Lung microvascular endothelial cell (primary cell): ENCODE measurements at regions not wholly inside any gene's neighbourhood (a gene's known extent, or its start where the extent isn't known, plus 50 kb on each side); places are given as distances from the start of the nearest gene placed in this dataset.
"Not testable (repeated sequence)": the region's sequence is repeated elsewhere in the genome, so short reads cannot be mapped to it uniquely, and the experiment has no call there.

Source experiments
- DNase-seq, 2 donors: peaks; one replicate each; pipeline versions ENCODE4 v3.0.0 to v3.0.0-alpha.2; 2010; ENCODE audit warnings: low read depth in 2 of 2

DNA sequence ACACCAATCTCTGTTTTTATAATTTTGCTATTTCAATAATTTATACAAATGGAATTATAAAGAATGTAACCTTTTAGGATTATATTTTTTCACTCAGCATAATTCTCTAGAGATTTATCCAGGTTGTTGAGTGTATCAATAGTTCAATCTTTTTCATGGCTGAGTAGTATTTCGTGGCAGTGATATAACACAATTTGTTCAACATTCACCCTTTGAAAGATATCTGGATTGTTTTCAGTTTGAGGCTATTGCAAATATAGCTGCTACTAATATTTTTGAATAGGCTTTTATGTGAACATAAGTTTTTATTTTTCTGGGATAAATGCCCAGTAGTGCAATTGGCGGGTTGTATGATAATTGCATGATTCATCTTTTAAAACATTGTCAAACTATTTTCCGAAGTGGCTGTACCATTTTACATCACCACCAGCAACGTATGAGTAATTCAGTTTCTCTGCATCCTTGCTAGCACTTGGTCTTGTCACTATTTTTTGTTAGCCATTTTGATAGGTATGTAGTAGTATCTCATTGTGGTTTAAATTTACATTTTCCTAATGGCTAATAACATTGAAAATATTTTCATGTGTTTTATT is 55.6 kb upstream of the ABCD3 start:
- peak in 1 of 2 donors; percentile 8 for DNase-seq

DNA sequence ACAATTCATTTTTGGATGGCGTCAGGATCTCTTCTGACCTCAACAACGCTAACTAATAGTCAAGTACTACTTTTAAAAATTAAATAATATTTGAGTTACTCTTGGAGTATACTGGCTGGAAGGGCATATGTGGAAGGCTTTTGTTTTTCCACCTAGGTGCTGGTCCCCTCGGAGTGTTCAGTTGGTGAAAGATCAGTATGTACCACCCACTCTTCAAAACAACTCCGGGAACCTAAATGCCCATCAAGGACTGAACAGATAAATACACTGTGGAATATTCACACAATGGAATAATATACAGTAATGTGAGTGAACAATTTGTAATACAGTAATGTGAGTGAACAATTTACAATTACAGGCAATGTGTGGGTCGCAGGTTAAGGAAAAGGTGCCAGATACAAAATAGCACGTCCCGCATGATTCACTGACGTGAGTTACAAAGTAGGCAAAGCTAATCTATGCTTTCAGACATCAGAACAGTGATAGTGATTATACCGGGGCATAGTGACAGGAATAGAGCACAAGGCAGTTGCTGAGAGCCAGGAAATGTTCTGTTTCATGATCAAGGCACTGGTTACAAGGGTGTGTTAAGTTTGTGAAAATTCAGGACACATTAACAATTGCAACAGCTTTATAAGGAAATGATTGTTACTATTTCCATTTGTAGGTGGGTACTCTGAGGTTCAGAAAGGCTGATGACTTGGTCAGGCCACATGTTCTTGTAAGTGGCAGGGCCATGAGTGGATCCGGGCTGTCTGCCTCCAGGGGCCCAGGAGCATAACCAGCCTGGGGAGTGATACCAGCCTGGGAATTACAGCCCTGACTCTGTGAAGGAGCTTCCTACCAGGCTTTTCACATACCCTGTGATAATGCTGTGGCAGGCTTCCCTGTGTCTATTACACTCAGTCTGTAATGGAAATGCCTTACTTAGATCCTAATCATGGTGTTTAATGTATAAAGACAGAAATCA is 59.3 kb upstream of the ABCD3 start:
- no peak for DNase-seq

DNA sequence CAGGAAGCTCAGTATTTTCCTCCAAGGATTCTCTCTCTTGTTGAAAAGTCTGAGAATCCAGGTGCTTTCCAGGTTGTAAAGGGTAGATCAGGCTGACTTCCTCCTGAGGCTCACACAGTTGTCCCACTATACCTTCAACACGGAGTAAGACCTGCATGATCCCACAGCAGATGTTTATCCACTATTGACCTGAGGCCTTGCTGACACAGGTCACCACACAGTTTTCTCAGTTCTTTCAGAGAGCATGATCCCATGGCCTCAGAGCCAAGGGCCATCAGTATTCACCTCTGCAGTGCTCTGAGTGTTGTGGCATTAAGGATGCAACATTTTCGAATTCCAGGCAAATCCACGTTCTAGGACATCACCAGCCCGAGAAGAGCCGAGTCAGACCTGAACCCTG is 60.5 kb upstream of the ABCD3 start:
- DNase-seq = no peak

DNA sequence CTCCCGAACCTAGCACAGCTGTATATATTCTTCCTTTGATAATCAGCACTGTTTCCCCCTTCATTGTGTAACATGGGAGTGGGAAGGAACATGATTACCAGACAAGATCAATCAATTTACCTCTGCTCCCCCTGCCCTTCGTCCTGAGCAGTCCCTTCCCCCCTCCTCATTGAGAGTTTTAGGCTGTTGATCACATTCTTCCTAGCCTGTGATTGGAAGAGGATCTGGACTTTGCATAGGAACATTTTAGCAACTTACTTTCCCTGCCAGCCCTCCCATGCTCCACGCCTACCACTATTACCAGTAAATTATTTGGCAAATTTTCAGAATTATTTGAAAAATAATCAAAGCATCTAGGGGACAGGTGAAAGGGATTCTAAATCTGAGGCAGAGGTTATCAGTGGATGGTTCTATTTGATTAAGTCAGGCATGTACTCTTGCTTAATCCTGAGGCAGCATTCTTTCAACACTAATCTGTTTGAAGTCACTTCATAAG is 62.7 kb upstream of the ABCD3 start:
- DNase-seq = no peak

DNA sequence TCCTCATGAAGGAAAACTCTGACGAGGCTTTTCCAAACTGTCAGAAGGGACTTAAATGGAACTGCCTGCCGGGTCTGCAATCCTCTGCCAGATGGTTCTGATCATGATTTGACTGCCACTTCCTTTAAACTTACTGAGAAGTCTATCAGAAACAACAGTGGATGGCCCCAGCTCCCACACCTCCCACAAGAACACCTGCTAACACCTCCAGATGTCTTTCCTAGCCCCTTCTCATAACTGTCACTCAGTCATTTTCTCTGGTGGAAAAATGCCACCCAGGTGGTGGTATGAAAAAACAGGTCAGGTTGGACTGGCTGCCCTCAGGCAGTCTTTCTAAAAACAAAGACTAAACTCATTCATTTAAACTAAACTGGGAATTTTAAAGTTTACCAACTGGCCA is 66.7 kb upstream of the ABCD3 start:
- DNase-seq = no peak

DNA sequence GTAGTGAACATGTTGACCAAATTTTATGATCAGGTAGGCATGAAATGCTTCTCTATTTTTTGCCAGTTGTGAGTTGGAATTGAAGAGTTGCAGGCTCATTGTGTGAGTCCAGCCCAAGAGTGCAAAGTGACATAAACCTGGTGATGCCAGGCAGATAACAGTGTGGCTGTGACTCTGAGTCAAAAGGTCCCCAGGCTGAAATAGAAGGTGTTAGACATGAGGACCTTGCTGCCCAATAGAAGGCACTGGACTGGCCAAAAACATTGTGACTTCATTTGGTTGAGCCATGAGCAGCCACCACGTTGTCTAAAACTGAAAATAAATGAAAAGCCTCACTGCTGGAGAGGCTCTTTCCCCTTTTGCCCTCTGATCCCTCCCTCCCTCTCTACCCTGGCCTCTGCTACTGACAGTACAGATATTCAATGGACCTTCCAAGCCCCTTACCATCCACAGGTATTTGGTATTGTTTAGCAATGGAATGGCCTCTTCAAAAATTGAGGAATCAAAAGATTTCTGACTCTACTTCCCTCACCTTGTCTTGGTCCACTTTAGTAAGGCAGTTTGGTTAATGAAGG is 67.8 kb upstream of the ABCD3 start:
- DNase-seq = no peak

DNA sequence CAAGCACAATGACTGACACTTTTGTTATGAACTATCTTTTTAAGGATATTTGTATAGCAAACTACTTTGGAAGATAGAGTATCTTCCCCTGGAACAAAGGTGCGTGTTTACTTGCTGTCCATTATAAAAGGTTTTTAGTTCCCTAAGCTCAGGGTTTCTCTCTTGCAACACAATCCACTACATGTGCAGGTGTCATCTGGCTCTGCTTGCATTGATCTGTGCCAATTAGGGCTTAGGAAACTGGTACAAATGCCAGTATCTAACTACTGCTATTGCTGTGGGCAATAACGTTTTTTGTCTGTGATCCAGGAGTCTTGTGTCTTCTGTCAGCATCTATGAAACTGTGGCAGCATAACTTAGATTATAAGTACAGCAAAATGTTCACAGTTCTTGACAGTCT is 68.3 kb upstream of the ABCD3 start:
- no peak for DNase-seq

DNA sequence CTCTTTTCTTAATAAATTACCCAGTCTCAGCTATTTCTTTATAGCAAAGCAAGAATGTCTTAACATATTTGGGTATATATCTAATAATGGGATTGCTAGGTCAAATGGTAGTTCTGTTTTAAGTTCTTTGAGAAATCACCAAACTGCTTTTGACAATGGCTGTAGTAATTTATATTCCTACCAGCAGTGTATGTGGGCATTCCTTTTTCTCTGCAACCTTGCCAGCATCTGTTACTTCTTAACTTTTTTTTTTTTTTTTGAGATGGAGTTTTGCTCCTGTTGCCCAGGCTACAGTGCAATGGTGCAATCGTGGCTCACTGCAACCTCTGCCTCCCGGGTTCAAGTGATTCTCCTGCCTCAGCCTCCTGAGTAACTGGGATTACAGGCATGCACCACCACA is 69.8 kb upstream of the ABCD3 start:
- DNase-seq = not testable (repeated sequence)

DNA sequence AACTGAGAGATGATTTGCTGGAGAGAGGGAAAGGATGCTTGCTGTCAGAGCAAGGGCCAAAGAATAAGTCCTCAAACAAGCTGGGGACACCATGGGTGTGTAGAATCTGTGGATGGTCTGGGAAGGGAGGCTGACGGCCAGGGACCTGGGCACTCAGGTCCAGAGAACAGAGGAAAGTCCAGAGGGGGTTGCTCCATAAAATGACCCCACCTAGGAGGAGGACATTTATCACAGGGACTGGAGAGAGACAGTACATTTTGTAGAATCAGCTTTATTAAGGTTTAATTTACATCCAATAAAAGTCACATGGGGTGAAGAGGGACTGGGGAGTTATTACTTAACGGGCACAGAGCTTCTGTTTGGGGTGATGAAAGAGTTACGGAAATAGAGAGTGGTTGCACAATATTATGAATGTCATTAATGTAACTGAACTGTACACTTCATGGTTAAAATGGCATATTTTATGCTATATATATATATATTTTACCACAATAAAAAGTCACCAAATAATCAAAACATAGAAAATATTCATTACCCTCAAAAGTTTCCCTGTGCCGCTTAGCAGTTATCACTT is 73.0 kb upstream of the ABCD3 start:
- no peak for DNase-seq

DNA sequence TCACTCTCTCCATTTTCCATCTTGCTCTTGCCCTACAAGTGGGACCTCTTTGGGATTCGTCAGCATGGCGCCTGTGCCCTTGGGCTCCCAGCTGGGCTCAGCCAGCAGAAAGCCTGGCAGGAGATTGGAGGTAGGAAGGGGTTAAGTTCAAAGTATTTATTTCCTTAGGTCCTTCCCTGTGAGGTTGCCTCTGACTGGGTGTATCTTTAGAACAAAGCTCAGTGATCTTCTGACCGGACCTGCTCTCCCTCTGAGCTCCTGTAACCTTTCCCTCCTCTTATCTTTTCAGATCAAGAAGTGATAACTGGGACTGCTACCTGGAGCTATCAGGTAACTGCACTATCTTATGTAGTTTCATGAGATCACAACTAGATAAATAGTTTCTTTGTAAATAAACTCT is 75.8 kb upstream of the ABCD3 start:
- DNase-seq = no peak

DNA sequence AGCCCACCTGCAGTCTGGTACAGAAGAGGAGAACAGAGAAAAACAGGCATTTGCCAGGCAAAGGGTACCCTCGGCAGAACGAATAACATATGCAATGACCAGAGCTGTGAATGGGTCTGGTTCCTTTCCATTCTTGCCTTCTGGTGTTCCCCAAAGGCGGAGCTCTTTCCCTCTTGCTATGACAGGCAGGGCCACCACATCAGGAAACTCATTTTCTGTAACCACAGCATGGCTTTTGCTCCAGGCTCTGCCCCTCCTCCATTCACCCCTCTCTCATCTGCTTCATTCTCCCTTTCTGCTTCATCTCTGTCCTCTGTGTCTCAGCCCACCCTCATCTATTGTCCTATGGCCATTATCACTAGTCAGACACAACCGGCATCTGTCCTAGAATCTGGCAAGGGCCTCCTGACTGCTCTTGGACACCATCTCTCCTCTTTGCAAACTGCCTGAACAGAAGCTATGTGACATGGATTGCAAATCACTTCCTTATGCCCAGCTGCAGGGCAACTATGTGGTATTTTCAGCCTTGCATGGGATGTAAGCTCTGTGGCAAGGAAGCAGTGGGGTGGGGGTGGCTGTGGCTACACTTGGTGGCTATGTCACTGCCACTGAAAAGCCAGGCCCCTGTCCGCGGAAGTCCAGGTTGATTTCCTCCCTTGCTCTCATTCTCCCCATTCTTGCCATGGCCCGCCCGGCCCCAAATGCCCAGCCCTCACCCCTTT is 78.8 kb upstream of the ABCD3 start:
- DNase-seq = no peak

DNA sequence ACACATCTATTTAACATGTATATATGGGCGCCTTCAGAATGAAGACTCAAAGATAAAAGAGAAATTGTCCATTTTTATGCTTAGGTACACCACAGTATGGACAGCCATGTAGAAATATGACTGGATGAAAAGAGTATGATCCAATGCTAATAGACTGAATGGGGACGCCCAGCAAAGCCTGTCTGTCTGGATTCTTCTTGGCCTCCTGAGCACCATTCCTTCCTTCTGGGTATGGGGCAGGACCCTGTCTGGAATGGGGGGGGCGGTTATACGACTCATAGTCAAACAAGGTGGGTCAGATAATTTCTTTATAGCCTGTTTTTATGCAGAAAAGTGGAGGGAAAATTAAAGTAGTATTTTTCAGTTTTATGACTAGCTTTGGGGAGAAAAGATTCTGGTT is 81.2 kb upstream of the ABCD3 start:
- DNase-seq = no peak

DNA sequence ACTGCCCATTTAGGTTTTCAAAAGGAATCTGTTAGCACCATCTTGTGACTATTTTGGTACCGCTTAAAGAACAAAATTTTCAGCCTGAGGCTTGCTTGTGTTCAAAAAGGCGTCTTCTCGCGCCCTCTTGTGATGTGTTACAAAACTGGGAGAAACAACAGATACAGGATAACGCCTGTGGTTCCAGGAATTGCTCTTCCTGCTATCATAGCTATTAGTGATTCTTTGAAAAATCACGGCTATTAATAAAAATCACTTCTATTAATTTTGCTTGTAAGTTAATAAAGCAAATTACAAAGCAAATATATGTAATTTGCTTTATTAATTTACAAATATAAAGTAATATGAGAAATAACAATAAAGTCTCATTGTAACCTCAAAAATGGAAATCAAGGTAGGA is 82.2 kb upstream of the ABCD3 start:
- peak; percentile 94 to 96 for DNase-seq

DNA sequence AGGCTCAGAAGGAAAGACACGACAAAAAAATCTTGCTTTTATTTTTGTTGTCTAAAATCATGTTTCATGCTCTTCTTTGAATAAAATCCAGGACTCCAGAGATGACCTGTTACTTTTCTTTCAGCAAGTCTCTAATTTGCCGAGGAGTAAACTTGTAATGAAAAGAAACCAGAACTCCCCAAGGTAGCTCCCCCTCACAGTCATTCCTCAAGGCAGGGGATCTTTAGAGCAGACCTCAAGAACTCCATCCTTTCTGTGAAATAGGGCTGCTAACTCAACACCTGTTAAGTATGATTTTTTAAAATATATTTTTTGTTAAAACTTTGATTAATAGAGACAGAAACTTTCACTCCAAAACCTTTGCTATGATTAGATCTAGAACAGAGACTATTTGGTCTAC is 82.7 kb upstream of the ABCD3 start:
- DNase-seq = no peak

DNA sequence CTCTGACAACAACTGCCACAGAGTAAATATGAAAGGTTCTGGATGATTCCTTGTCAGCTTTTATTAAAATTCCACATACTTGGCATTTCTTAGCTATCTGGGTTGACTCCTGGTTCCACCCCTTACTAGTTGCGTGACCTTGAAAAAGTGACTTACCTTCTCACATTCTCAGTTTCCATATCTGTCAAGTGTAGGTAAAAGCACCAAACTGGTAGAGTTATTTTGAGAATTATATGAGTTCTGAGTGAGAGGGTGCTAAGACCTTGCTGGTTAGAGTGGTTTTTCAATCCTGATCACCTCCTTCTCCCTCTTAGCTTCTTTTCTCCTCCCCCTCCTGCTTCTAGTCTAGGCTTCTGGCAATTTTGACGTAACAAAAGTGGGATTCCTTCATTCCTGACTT is 83.4 kb upstream of the ABCD3 start:
- DNase-seq = no peak

DNA sequence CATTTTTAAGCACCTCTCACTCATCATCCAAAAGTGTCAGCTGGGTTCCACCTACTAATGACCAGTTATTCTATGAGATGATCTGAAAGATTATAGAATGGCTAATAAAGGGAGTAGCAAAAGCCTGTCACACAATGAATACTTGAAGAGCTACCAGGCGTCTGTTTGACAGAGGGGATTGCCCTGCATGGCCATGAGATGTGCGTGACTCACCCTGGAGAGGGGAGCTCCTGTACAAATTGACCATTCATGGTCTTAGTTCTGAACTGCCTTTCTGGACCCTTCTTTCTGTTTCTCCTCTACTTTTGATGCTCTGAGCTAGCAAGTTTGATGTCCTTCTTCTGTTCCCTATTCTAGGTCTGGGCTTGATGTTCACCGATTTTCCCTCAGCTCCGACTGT is 85.2 kb upstream of the ABCD3 start:
- DNase-seq = peak in 1 of 2 donors; percentile 81

DNA sequence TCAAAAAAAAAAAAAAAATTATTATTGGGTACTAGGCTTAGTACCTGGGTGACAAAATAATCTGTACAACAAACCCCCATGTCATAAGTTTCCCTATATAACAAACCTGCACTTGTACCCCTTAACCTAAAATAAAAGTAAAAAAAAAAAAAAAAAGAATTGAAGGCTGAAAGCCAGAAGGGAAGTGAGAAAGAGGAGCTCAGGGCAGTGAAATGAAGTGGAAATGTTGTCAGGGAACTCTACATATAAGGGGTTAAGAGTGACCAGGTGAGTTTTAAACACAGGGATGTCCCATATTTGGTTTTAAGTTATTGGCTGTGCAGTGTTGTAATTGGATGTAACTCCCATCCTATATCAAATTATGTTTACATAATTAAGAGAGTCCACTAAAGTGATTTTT is 85.7 kb upstream of the ABCD3 start:
- no peak for DNase-seq

DNA sequence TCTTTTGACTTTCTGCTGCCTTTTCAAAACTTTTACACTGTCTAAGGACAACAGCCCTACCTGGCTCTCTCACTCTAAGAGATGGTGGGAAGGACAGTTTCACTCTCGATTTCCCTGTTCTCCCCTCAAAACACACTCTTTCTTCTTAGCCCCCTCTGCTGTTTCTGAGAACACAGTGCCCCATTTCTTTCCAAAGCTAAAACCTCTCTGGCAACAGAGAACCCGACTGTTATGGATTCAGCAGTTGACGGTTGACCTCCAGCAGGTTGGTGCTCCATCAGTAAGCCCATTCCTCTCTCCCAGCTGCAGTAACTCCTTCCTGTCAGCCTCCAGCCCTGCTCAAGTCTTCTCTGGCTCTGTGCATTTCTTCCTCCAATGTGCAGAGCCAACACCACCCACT is 88.2 kb upstream of the ABCD3 start:
- peak; percentile 76 to 82 for DNase-seq

DNA sequence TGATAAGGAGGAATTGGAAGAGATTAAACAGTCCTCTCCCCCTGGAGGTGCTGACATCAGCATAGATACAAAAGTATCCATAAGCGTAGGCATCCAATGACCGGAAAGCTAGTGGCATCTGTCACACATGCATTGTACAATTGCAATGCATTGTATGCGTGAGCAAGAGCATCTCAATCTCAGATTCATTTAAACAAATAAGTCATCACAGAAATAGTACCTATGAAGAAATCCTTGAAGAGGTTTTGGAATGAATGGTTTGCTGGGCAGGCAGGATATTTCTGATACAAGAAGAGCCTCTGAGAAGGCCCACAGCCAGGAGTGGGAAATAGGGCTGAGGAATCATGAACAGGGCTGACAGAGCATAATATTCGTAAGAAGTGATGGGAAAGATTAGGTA is 88.9 kb upstream of the ABCD3 start:
- no peak for DNase-seq

DNA sequence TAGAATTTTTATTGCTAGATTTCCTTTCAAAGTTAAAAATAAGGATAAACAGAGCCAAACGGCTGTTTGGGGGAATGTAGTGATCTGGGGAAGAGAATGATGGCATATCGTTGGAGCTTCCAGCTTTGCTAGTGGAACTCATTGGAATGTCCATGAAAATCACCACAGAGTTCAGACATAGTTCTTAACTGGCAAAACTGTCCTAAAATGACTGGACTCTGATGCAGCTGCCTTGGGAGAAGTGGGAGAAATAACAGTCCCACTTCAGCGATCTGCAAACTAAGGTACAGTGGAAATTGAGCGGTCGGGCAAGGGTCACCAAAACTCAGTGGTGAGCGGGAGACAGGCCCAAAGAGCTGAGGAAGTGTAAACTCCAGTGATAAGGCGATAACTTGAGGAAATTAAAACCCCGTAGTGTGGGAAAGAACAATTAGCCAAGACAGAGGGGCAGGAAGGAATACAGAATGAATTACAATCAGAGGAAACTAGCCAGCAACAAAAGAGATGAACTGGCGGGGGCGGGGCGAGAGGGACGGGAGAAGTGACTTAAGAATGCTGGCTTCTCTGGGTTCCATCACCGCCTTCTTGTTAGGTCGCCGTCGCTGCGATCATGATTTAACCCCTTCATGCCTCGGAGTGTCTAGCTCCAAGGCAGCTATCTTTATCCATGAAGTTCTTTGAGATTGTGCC is 89.8 kb upstream of the ARHGAP29 start:
- peak; percentile 31 to 89 for DNase-seq

DNA sequence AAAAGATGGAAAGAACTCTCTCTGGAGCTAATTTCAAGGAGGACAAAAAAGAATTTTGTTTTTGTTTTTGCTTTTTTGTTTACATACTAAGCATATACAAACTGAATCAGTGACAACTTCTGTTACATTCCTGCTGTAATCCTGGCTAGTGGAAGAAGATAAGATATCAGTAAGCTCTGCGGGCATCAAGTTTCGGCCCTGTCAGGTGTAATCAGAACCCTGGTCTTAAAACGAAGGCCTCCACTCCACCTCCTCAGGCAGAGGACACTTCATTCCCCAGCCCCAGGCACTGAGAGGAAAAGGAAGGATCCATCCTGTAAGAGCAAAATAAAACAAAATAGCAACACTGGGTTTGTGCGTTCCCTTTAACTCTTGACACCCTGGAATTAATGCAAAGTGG is 88.9 kb upstream of the ARHGAP29 start:
- peak in 1 of 2 donors; percentile 12 for DNase-seq
